ENCODE measurements at regions not wholly inside any gene's neighbourhood (a gene's known extent, or its start where the extent isn't known, plus 50 kb on each side); places are given as distances from the start of the nearest gene placed in this dataset.

DNA sequence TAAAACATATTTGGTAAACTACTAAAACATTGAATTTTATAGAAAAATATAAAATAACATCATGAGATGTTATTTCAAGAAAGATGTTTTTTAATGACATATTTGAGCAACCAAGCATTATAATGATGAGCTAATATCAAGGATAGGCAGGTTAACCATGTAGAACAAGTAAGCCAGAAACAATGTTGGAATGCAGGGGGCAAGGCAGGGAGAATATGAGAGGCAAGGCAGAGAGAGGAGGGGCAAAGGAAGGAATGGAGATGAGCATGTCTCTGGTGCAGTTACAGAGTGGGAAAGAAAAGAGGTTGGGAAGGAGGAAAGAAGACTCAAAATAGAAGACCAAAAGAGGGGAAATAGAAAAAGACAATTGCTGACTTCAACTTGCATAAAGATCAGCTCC is 390.4 kb downstream of the MCTP2 start:
- TF ChIP-seq, protein P1, sequence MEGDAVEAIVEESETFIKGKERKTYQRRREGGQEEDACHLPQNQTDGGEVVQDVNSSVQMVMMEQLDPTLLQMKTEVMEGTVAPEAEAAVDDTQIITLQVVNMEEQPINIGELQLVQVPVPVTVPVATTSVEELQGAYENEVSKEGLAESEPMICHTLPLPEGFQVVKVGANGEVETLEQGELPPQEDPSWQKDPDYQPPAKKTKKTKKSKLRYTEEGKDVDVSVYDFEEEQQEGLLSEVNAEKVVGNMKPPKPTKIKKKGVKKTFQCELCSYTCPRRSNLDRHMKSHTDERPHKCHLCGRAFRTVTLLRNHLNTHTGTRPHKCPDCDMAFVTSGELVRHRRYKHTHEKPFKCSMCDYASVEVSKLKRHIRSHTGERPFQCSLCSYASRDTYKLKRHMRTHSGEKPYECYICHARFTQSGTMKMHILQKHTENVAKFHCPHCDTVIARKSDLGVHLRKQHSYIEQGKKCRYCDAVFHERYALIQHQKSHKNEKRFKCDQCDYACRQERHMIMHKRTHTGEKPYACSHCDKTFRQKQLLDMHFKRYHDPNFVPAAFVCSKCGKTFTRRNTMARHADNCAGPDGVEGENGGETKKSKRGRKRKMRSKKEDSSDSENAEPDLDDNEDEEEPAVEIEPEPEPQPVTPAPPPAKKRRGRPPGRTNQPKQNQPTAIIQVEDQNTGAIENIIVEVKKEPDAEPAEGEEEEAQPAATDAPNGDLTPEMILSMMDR (IDR thresholded peaks at IDR 0.05) = no peak
- no peak for TF ChIP-seq POLR2A (IDR thresholded peaks at IDR 0.05)

All from body of pancreas (tissue), 4 donors.